K562 (cell line): ENCODE measurements at regions not wholly inside any gene's neighbourhood (a gene's known extent, or its start where the extent isn't known, plus 50 kb on each side); places are given as distances from the start of the nearest gene placed in this dataset.

Experiments
- ATAC-seq: fragments of 200-7000 bp; cut with Tn5 transposase; 3 replicates; pipeline ENCODE4 v1.9.1; 2020; ENCODE audit warnings: moderate library complexity
- BruUV-seq: library from RNA; stranded (reverse); fragments of 400-500 nt; replicated peaks from 2 replicates; lab custom pipeline; 2021; lab: Mats Ljungman, UMichigan
- CTCF ChIA-PET: fragments of 300-600 bp; formaldehyde crosslinking; extraction: SDS; loops from one replicate; lab custom pipeline; 2021; ENCODE audit warnings: low intra/inter-chr PET ratio; lab: Yijun Ruan, JAX
- POLR2A ChIA-PET: fragments of 300-600, 350-650 bp; sonication (Branson Sonifier 250); formaldehyde crosslinking; extraction: SDS; loops from one replicate; lab custom pipeline; 2021; ENCODE audit warnings: antibody characterized with exemption, inconsistent platforms; lab: Yijun Ruan, JAX
- DNase-seq, 4 experiments: peaks; one replicate each; pipeline versions ENCODE4 v3.0.0 to v3.0.0-alpha.2; 2011 to 2018; ENCODE audit warnings: low spot score in 3 of 4, mixed read lengths in 3 of 4; ENCODE audit errors: extremely low read depth in 1 of 4
- FAIRE-seq: peaks from 2 replicates; lab custom pipeline; 2011; peaks lifted over from hg19 to GRCh38; lab: Jason Lieb, UNC
- H2AFZ ChIP-seq: 2 replicates; pipeline ENCODE4 v1.6.0; 2011; ENCODE audit warnings: low read depth, low read length, control low read depth, inconsistent platforms
- H3K27ac ChIP-seq: fragments of 200-600 bp; 3 replicates; pipeline ENCODE4 v1.8.0; 2011; ENCODE audit warnings: low read depth, mild to moderate bottlenecking, control low read depth, inconsistent platforms, low read length, moderate library complexity, mixed read lengths; ENCODE audit errors: extremely low read depth
- H3K27me3 ChIP-seq, 2 experiments: fragments of 300-600 bp in 1 of 2; 2 replicates in 1 of 2; 3 replicates in 1 of 2; pipeline versions ENCODE4 v1.6.0 to v1.8.0; 2011; ENCODE audit warnings: inconsistent platforms in 2 of 2, low read length in 2 of 2, mild to moderate bottlenecking in 1 of 2, mixed read lengths in 1 of 2, moderate library complexity in 1 of 2; ENCODE audit not compliant: control insufficient read depth in 2 of 2, insufficient read depth in 2 of 2
- H3K36me3 ChIP-seq: fragments of 300-600 bp; 3 replicates; pipeline ENCODE4 v1.8.0; 2011; ENCODE audit warnings: mild to moderate bottlenecking, low read length, inconsistent platforms; ENCODE audit not compliant: control insufficient read depth, insufficient read depth
- H3K4me1 ChIP-seq, 2 experiments: fragments of 200-600 bp in 1 of 2; replicated peaks in 1 of 2; 2 replicates in 1 of 2; 3 replicates in 1 of 2; pipeline versions ENCODE4 v1.5.1 to v1.8.0; 2011; ENCODE audit warnings: inconsistent platforms in 2 of 2, low read length in 2 of 2, mild to moderate bottlenecking in 1 of 2, mixed read lengths in 1 of 2, moderate library complexity in 1 of 2; ENCODE audit not compliant: control insufficient read depth in 2 of 2, insufficient read depth in 2 of 2
- H3K4me2 ChIP-seq: 2 replicates; pipeline ENCODE4 v1.6.1; 2011; ENCODE audit warnings: low read length, control low read depth, inconsistent platforms, mixed read lengths; ENCODE audit not compliant: insufficient read depth
- H3K4me3 ChIP-seq: fragments of 200-600 bp; sonication (generic), shearing (Covaris generic); 2 replicates; pipeline ENCODE4 v1.5.1; 2016; ENCODE audit warnings: control low read depth, inconsistent platforms
- H3K79me2 ChIP-seq: fragments of 200-600 bp; 3 replicates; pipeline ENCODE4 v1.8.0; 2011; ENCODE audit warnings: low read length, inconsistent platforms; ENCODE audit not compliant: control insufficient read depth, insufficient read depth
- H3K9ac ChIP-seq, 2 experiments: 2 replicates each; pipeline versions ENCODE4 v1.6.0 to v1.6.1; 2011; ENCODE audit warnings: low read depth in 2 of 2, low read length in 2 of 2, control low read depth in 1 of 2, inconsistent platforms in 1 of 2, mild to moderate bottlenecking in 1 of 2, mixed read lengths in 1 of 2; ENCODE audit not compliant: insufficient read depth in 1 of 2
- H3K9me1 ChIP-seq: one replicate; pipeline ENCODE4 v1.6.0; 2011; ENCODE audit warnings: inconsistent platforms, mild to moderate bottlenecking, low read length, moderate library complexity; ENCODE audit not compliant: control insufficient read depth, insufficient read depth
- H3K9me3 ChIP-seq: replicated peaks from 2 replicates; pipeline ENCODE4 v1.5.1; 2011; ENCODE audit warnings: low read depth, low read length, inconsistent platforms; ENCODE audit not compliant: control insufficient read depth, insufficient read depth
- H4K20me1 ChIP-seq: replicated peaks from 2 replicates; pipeline ENCODE4 v1.6.1; 2011; ENCODE audit warnings: low read length, inconsistent platforms, mixed read lengths; ENCODE audit not compliant: control insufficient read depth, insufficient read depth
- ARNT ChIP-seq, 2 experiments: fragments of 450-650 bp; IDR thresholded peaks; 2 replicates each; pipeline ENCODE4 v1.6.1; 2016; ENCODE audit warnings: mild to moderate bottlenecking in 1 of 2
- ATF3 ChIP-seq, 2 experiments: fragments of 450-650 bp in 1 of 2; sonication (generic) in 1 of 2; formaldehyde crosslinking in 1 of 2; IDR thresholded peaks in 1 of 2; conservative IDR thresholded peaks in 1 of 2; 2 replicates each; pipeline versions ENCODE4 v1.6.1 to v1.8.1; 2016 to 2023; ENCODE audit warnings: mild to moderate bottlenecking in 2 of 2, moderate library complexity in 2 of 2, inconsistent platforms in 1 of 2, missing genetic modification reagents in 1 of 2
- FUS ChIP-seq: fragments of 200-400 bp; formaldehyde crosslinking; optimal IDR thresholded peaks from 2 replicates; pipeline ENCODE3; 2017; ENCODE audit warnings: low read depth, low read length
- GTF2A2 ChIP-seq: IDR thresholded peaks from 2 replicates; pipeline ENCODE4 v1.6.1; 2016; ENCODE audit warnings: mild to moderate bottlenecking, missing genetic modification characterization, missing compliant biosample characterization
- HBP1 ChIP-seq: fragments of 450-650 bp; formaldehyde crosslinking; IDR thresholded peaks from 2 replicates; pipeline ENCODE4 v1.4.0; 2022; ENCODE audit warnings: missing genetic modification characterization
- NCOR1 ChIP-seq: fragments of 450-650 bp; IDR thresholded peaks from 2 replicates; pipeline ENCODE4 v1.6.1; 2016; ENCODE audit warnings: mild to moderate bottlenecking, moderate library complexity
- POLR3A ChIP-seq: IDR thresholded peaks from 2 replicates; pipeline ENCODE4 v1.6.1; 2011; ENCODE audit warnings: borderline replicate concordance, mild to moderate bottlenecking, moderate library complexity; ENCODE audit not compliant: insufficient read length, insufficient read depth; ENCODE audit errors: extremely low read depth
- PRPF4 ChIP-seq: fragments of 200-400 bp; formaldehyde crosslinking; IDR thresholded peaks from one replicate; pipeline ENCODE4 v1.6.1; 2017; ENCODE audit warnings: low read length, low read depth, mild to moderate bottlenecking; ENCODE audit not compliant: insufficient read depth, poor library complexity, severe bottlenecking
- SP2 ChIP-seq: IDR thresholded peaks from 2 replicates; pipeline ENCODE4 v1.6.1; 2011; ENCODE audit warnings: mild to moderate bottlenecking, low read depth, low read length, moderate library complexity; ENCODE audit not compliant: poor library complexity, severe bottlenecking; ENCODE audit errors: extremely low read depth
- TFAM ChIP-seq: fragments of 250-450 bp; sonication (Bioruptor Pico); conservative IDR thresholded peaks from 2 replicates; pipeline ENCODE4 v1.5.0; 2021; ENCODE audit warnings: mild to moderate bottlenecking, moderate library complexity
- TOE1 ChIP-seq, 2 experiments: fragments of 450-650 bp in 1 of 2; sonication (generic) in 1 of 2; formaldehyde crosslinking in 1 of 2; IDR thresholded peaks; 2 replicates each; pipeline versions ENCODE4 v1.7.1 to v1.8.0; 2016 to 2022; ENCODE audit warnings: borderline replicate concordance in 2 of 2, mild to moderate bottlenecking in 2 of 2, antibody characterized with exemption in 1 of 2, inconsistent platforms in 1 of 2, low read depth in 1 of 2, missing genetic modification reagents in 1 of 2, moderate library complexity in 1 of 2
- U2AF1 ChIP-seq: fragments of 200-400 bp; formaldehyde crosslinking; optimal IDR thresholded peaks from 2 replicates; pipeline ENCODE3; 2017; ENCODE audit warnings: mild to moderate bottlenecking, low read depth, low read length, moderate library complexity
- ZNF184 ChIP-seq: sonication (generic); formaldehyde crosslinking; IDR thresholded peaks from 2 replicates; pipeline ENCODE4 v1.5.0; 2020; ENCODE audit warnings: missing genetic modification reagents
- WGBS: fragments of 100-300 bp; shearing (Covaris generic); methylation state at CpG from one replicate; pipeline ENCODE4 v1.1.6; 2016; ENCODE audit warnings: low coverage, mixed read lengths; ENCODE audit not compliant: insufficient coverage; ENCODE audit errors: missing lambda C conversion rate; 5-methylcytosine and 5-hydroxymethylcytosine counted together
- in situ Hi-C: fragments of 300-500 bp; cut with MboI; formaldehyde crosslinking; loops from 4 replicates; pipeline ENCODE4 v1.15.0; 2018; ENCODE audit warnings: inconsistent platforms, mixed read lengths
- intact Hi-C: fragments of 100-400 bp; cut with micrococcal nuclease; formaldehyde crosslinking; loops from 2 replicates; pipeline ENCODE4 v1.14.2; 2022

GRCh38 chr4:116243431-116243830 lies 841.9 kb downstream of the TRAM1L1 start:
- H3K9me3 ChIP-seq = no peaks in the 10 kb centered on the region
- POLR2A ChIA-PET = no interaction called here
- H3K36me3 ChIP-seq = no peaks in the 10 kb centered on the region
- ATAC-seq = no peak
- H3K4me2 ChIP-seq = no peak overlapping the region
- H3K4me3 ChIP-seq = no peak overlapping the region
- TF ChIP-seq TOE1 (IDR thresholded peaks at IDR 0.05; ENCODE audit: borderline replicate concordance) = no peak
- no peak for TF ChIP-seq TOE1 (CRISPR knock-in tag; IDR thresholded peaks at IDR 0.05; ENCODE audit: borderline replicate concordance, low read depth)
- TF ChIP-seq POLR3A = no peak
- no peak for TF ChIP-seq PRPF4
- no peak for TF ChIP-seq ARNT (IDR thresholded peaks at IDR 0.05)
- no peak for TF ChIP-seq NCOR1
- TF ChIP-seq FUS = no peak
- no peak for TF ChIP-seq SP2
- TF ChIP-seq ATF3 (IDR thresholded peaks at IDR 0.05) = no peak
- TF ChIP-seq ATF3 (CRISPR knock-in tag; conservative IDR thresholded peaks at IDR 0.05) = no peak
- TF ChIP-seq TFAM (CRISPR knock-in tag) = no peak
- no peak for TF ChIP-seq HBP1 (CRISPR knock-in tag)
- no peak for TF ChIP-seq GTF2A2 (tag)
- TF ChIP-seq U2AF1 = no peak
- TF ChIP-seq ZNF184 (CRISPR knock-in tag) = no peak
- TF ChIP-seq, all 486 proteins: peak for 0
- in situ Hi-C loops (no loop called here), intact Hi-C loops (no loop called here)
- CTCF ChIA-PET = no interaction called here
- Histone ChIP-seq H3K27ac (no peak overlapping the region), H3K9ac (no peak overlapping the region), H3K27me3 (no peaks in the 10 kb centered on the region), H4K20me1 (no peaks in the 10 kb centered on the region), H2AFZ (no peak overlapping the region), H3K79me2 (no peaks in the 10 kb centered on the region), H3K4me1 (no peaks in the 10 kb centered on the region), H3K9me1 (no peaks in the 10 kb centered on the region)
- FAIRE-seq = no peak
- no TSS peak for BruUV-seq
- DNase-seq = no peak
- WGBS = 0% methylated on average over 2 of the region's 2 CpGs
